ENCODE measurements at regions not wholly inside any gene's neighbourhood (a gene's known extent, or its start where the extent isn't known, plus 50 kb on each side); places are given as distances from the start of the nearest gene placed in this dataset.
A peak's percentile ranks its signal among the peaks of the same experiment; 100 is the strongest.
"Not testable (repeated sequence)": the region's sequence is repeated elsewhere in the genome, so short reads cannot be mapped to it uniquely, and the experiment has no call there.

GRCh38 chr9:66759825-66760492, 140.6 kb upstream of the ZNF658 start:
- DNase-seq (ENCODE audit: low read depth); H3K4me3 ChIP-seq (ENCODE audit: low read length): not testable (repeated sequence)

GRCh38 chr9:66764799-66765493, 135.6 kb upstream of the ZNF658 start:
- H3K4me3 ChIP-seq (ENCODE audit: low read length): not testable (repeated sequence)

GRCh38 chr9:66765531-66765930, 135.0 kb upstream of the ZNF658 start:
- not testable (repeated sequence) for H3K4me3 ChIP-seq (ENCODE audit: low read length); DNase-seq (ENCODE audit: low read depth)

More at GRCh38 chr9:66764799-66765493, 135.6 kb upstream of the ZNF658 start:
- not testable (repeated sequence) for DNase-seq (ENCODE audit: low read depth)

GRCh38 chr9:66771504-66771903, 129.0 kb upstream of the ZNF658 start:
- not testable (repeated sequence) for H3K4me3 ChIP-seq (ENCODE audit: low read length); DNase-seq (ENCODE audit: low read depth)

- H3K4me3 ChIP-seq (ENCODE audit: low read length); DNase-seq (ENCODE audit: low read depth): not testable (repeated sequence)
Observed at GRCh38 chr9:66774618-66775017, 125.9 kb upstream of the ZNF658 start.

GRCh38 chr9:66779944-66780661, 120.4 kb upstream of the ZNF658 start:
- H3K4me3 ChIP-seq (ENCODE audit: low read length); DNase-seq (ENCODE audit: low read depth): not testable (repeated sequence)

- not testable (repeated sequence) for DNase-seq (ENCODE audit: low read depth); H3K4me3 ChIP-seq (ENCODE audit: low read length)
Observed at GRCh38 chr9:66781240-66781639, 119.3 kb upstream of the ZNF658 start.

GRCh38 chr9:66782010-66782409, 118.5 kb upstream of the ZNF658 start:
- not testable (repeated sequence) for H3K4me3 ChIP-seq (ENCODE audit: low read length); DNase-seq (ENCODE audit: low read depth)

GRCh38 chr9:66785603-66786002, 114.9 kb upstream of the ZNF658 start:
- not testable (repeated sequence) for H3K4me3 ChIP-seq (ENCODE audit: low read length); DNase-seq (ENCODE audit: low read depth)

GRCh38 chr9:66791092-66791750, 109.3 kb upstream of the ZNF658 start:
- H3K4me3 ChIP-seq (ENCODE audit: low read length); DNase-seq (ENCODE audit: low read depth): not testable (repeated sequence)

GRCh38 chr9:66794769-66795168, 105.8 kb upstream of the ZNF658 start:
- not testable (repeated sequence) for H3K4me3 ChIP-seq (ENCODE audit: low read length); DNase-seq (ENCODE audit: low read depth)

- not testable (repeated sequence) for H3K4me3 ChIP-seq (ENCODE audit: low read length); DNase-seq (ENCODE audit: low read depth)
Observed at GRCh38 chr9:66795723-66796503, 104.6 kb upstream of the ZNF658 start.

GRCh38 chr9:66797905-66798616, 102.5 kb upstream of the ZNF658 start:
- not testable (repeated sequence) for H3K4me3 ChIP-seq (ENCODE audit: low read length)
- DNase-seq (ENCODE audit: low read depth): peak; percentile 6

- not testable (repeated sequence) for H3K4me3 ChIP-seq (ENCODE audit: low read length); DNase-seq (ENCODE audit: low read depth)
Observed at GRCh38 chr9:66803619-66804018, 96.9 kb upstream of the ZNF658 start.

- H3K4me3 ChIP-seq (ENCODE audit: low read length); DNase-seq (ENCODE audit: low read depth): not testable (repeated sequence)
Observed at GRCh38 chr9:66810247-66810646, 90.3 kb upstream of the ZNF658 start.

- DNase-seq (ENCODE audit: low read depth); H3K4me3 ChIP-seq (ENCODE audit: low read length): not testable (repeated sequence)
Observed at GRCh38 chr9:66812367-66812766, 88.2 kb upstream of the ZNF658 start.

- H3K4me3 ChIP-seq (ENCODE audit: low read length); DNase-seq (ENCODE audit: low read depth): not testable (repeated sequence)
Observed at GRCh38 chr9:66812967-66813366, 87.6 kb upstream of the ZNF658 start.

GRCh38 chr9:66814038-66814437, 86.5 kb upstream of the ZNF658 start:
- H3K4me3 ChIP-seq (ENCODE audit: low read length); DNase-seq (ENCODE audit: low read depth): not testable (repeated sequence)

All from epithelial cell of esophagus (primary cell).